Muscle of arm (tissue), 1 donor: ENCODE measurements at regions not wholly inside any gene's neighbourhood (a gene's known extent, or its start where the extent isn't known, plus 50 kb on each side); places are given as distances from the start of the nearest gene placed in this dataset.

Experiments
- DNase-seq: peaks from one replicate; pipeline ENCODE4 v3.0.0-alpha.2; 2013

DNA sequence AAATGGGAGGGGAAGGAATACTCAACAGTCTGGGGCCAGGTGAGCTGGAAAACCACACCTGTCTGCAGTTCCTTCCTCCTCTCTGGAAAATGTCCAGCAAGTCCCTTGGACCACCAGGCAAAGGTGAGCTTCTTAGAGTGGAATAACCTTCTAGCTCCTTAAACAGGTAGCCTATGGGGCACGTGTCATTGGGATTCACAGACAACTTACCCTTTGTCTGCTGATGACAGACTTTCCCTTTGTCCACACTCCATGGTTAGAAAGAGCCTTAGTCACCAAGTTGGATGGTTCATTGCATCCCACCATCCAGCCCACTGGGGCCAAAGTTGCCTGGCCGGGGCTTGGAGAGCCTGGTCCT lies 98.0 kb upstream of the ITGA6 start:
- no peak for DNase-seq

DNA sequence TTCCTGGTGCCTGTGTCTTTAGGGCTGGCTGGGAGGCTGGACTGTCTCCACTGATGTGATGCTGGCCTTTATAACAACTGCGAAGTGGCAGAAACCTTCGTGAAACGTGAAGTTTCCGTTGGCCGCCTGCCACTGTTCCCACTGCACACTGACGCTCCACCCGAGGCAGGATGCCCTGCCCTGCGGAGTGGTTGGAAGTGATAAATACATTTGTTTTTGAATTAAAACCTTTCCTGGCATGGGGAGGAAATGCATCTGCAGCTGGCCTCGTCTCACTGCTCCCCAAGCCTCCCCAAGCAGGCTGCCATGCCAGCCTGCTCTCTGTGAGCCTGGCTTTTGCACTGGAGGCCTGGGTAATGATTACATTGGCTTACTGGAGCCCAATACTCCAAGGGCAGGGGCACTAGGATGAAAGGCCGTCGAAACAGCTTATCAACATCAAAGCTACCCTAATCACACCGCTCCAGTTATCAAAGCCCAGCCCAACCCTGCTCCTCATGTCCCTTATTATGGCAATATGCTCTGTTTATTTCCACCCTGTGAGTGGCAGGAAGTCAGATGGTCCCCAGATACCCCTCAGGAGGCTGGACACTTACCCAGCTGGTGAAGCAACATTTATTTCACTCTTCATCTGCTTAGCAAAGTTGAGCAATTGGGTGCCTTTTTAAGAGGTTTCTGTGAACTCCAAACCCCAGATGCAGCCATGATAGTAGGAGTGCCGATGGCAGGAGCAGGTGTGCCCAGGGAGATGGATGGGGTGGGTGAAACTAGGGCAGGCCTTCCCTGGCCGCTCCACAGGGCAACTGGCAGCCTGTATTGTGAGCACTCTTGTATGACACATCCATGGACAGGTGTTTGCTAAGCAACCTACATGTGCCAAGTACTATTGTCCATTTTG lies 97.4 kb upstream of the ITGA6 start:
- no peak for DNase-seq

DNA sequence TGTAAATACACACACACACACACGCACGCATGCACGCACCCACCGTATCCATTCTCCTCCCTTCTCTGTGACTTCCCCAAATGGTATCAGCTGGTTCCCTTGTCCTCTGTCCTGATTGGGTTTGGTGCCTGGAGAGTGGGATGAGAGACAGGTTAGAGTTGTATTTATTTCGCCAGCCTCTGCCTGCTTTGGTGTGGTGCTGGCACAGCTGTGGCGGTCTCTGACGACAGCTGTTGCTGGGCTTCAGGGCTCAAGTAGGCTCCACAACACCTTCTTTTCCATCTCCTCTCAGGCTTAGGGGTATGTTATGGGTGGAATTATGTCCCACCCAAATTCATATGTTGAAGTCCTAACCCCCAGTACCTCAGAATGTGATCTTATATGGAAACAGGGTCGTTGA lies 94.9 kb upstream of the ITGA6 start:
- no peak for DNase-seq

DNA sequence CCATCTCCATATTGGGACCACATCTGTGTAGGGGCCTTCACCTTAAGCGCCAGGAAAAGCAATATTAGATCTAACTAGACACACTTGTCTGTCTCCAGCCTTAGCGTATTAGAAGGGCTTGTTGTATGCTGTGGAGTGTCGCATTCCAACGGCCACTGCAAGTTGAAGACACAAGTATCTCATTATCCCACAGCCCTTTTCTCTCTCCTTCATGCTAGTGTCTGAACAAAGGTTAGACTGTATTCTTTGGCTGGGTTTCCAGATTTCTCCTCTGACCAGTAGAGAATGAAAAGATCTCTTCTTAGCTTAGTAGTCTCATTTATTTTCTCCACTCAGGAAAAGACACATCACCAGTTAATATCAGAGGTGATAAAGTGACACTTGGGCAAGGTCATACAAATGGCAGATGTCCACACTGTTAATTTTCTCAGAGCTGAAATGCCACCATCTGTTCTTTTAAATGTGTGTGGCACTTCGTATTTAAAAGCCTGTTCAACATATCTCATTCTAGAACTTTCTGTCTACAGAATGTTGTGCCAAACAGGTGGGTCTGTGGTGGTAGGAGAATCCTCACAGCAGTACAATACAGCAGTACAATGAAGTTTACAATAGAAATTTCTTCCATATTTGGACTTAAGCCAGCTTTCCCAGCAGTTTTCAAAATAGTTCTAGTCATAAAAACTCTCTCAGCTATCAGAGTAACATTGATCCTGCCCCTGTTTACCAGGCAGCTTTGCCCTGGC lies 94.0 kb upstream of the ITGA6 start:
- DNase-seq: no peak

DNA sequence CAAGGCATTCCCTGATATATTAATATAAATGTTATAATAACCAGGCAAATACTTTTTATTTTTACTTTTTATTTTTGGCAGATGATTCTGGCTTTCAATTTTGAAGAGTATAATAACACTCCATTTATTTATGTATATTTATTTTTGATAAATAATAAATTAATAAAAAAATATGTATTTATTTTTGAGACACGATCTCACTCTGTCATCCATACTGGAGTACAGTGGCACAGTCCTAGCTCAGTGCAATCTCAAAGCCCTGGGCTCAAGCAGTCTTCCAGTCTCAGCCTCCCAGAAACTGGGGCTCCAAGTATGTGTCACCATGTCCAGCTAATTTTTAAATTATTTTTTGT lies 93.4 kb upstream of the ITGA6 start:
- no peak for DNase-seq

DNA sequence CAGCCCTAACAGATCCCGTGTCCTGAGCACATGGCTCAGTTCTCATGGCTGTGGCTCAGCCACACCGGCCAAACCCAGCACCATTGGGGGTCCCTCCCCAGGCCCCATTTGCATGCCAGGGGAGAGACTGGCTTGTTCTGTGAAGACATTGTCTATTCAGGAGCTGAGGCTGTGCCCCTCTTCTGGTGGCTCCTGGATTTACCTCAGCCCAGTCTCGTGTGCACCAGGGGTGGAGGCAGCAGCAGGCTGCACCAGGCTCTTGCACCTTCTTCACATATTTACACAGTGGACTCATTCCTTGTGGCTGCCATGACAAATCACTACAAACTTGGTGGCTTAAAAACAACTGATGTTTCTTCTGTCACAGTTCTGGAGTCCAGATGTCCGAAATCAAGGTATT lies 92.4 kb upstream of the ITGA6 start:
- no peak for DNase-seq

DNA sequence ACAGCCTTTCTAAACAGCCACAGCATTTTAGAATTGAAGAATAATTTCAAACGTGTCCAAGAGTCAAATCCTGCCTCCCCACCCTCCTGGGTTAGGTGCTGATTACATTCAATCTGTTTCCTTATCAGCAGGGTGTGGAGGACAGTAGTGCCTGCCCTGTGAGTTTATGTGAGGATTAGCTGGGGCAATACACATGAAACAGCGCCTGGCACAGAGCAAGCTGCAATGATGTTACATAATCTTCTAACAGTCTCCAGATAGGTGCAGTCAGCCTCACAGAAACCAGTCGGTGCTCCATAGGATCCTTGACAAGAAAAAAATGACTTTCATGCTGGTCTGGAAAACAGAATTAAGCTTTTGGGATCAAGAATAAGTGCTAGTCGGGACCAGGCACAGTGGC lies 91.7 kb upstream of the ITGA6 start:
- no peak for DNase-seq

DNA sequence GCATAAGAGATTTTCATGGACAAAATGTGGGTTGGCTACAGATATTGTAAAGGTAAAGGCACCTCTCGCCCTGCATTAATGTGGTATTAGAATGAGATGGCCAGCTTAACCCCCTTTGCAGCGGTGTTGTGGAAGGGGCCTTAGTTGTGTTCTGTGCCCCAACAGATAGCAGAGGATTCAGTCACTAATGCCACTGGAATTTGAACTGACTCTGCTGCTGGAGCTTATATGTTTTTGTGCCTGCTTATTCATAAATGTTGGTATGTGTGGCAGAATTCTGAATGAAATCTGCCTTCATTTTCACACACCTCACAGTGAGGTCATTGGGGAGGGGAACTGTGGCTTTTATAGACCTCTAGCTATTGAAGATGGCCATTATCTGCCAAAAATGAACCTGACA lies 90.7 kb upstream of the ITGA6 start:
- no peak for DNase-seq

DNA sequence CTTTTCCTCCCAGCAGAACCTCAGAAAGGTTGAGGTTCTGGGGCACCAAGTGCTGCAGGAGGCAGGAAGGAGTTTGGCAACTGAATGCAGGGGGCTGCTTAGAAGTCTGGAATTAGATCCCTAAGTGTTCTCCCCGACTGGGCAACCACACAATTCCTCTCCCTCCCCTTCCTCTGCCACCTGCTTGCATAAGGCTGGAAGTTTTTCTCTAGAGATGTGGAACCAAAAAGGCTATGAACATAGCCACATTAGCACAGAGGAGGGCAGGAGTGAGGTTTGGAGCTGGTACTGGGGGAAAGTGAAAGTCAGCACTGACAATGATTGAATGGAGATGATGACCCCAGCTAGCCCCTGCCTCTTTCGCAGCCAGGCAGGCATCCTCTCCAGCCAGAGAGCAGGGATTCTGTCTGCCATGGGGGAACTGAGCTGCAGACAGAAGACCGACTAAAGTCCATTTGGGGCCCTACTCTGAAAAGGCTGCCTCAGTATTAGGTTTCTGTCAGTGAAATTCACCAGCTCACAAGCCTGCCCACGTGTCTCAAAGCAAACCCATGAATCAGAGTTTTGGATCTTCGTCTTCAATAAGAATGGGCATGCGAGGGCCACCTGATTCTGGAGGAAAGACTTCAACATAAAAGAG lies 87.9 kb upstream of the ITGA6 start:
- no peak for DNase-seq

DNA sequence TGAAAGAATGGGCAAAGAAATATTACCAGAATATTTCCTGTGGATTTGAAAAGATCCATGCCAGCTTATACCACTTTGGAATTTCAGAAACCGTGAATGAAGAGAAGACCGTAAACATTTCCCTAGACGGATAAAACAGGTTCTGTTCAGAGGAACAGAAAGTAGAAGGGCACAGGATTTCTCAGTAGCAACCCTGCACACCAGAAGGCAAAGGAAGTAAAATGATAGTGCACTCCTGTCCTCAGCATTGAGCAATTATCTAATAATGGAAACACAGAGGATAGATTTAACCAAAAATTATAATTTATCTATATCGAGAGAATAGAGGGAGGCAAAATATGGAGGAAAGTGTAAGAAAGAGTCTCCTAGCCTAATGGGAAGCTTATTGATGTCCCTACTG lies 87.0 kb upstream of the ITGA6 start:
- no peak for DNase-seq

DNA sequence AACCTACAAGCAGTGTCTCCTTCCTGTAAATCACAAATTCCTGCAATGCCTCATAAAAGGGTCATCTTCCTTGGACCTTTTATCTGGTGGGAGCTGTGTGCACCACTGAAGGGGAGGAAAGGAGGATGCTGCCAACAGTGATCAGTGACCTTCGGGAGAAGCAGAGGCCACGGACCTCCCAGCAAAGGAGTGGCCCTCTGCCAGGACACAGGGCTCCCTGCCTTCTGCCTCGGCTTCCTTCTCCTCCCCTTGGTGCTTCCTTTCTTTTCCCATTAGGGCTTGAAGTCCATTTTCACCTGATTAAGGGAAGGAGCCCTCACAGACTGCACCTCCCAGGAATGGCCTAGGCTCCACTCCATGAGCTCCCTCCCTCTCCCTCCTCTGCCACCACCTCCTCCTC lies 85.3 kb upstream of the ITGA6 start:
- DNase-seq: no peak

DNA sequence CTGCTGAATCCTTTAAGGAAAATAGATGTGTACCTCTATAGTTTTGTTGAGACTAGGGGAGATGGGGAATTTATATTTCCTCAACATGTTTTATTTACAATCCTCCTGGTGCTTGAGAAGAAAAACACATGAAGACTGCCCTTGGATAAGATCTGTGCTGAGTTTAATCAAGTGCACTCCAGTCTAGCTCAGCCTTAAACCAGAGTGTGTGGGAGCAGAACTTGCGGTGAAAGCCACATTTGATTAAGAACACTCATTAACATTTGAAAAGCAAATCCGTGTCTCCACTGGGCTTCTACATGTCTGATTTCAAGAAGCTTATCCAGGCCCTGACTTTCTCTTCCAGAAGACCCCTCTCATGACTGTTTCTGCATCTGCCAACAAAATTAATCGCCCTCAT lies 84.8 kb upstream of the ITGA6 start:
- no peak for DNase-seq

DNA sequence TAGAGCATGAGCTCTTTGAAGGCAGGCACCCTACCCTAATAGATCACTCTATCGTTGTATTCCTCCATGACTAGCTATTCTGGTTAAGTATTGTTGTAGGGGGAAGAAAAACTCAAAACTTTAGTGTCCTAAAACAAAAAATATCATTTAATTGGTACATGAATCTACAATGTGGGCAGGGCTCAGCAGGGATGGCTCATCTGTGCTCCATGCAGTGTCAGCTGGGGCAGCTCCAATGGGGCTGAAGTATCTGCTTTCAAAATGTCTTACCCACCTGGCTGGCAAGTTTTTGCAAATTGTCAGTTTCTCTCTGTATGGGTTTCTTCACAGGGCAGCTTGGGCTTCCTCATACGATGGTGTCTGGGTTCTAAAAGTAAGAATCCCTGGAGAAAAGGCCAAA lies 83.2 kb upstream of the ITGA6 start:
- no peak for DNase-seq

DNA sequence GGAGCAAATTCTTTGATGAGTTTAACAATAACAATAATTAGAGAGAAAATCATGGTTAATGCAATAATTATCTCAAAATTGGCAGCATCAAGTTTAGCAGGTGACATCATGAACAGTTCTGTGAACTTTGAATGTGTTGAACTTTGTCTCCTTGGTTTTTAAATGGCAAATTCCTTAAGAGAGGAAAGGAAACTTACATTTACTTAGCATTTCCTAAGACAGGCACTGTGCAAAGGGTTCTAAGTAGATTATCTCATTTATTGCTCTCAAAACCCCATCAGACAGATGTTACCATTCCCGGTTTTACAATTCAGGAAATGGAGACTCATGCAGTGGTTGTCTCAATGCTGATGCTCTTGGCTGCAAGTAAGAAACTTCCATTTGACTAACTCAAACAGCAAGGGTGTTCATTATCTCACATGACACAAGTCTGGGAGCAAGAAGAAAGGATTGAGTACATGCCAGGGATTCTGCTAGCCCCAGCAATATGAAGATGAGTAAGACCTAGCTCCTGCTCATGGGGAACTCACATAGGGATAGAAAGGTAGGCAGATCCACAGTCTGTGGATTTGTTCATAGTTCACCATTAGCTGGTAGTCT lies 81.3 kb upstream of the ITGA6 start:
- no peak for DNase-seq

DNA sequence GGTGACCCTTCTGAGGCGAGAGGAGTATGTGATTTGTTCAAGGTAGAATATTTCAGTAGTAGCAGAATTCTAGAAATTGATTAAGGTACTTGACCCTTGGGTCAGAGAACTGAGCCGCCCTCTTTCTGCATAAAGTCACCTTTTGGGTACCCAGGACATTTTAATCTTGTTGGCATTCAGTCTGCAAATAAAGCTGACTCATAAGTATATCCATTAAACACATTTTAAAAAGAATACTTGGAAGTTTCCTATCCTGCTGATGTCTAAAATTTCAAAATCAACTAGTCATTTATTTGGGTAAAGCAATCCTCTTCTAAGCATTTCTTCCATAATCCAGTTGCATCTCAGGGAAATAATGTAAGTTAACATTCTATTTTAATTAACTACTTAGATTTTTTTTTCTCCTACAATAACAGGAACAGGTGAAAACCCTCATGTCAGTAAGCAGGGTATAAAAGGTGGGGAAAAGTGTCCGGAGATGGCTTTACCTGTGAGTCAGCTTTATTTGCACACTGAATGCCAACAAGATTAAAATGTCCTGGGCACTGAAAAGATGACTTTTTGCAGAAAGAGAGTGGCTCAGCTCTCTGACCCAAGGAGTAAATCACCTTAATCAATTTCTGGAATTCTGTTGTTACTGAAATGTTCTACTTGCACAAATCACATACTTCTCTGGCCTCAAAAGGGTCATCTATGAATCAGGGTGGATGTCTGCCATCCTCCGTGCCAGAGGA lies 78.7 kb upstream of the ITGA6 start:
- no peak for DNase-seq

DNA sequence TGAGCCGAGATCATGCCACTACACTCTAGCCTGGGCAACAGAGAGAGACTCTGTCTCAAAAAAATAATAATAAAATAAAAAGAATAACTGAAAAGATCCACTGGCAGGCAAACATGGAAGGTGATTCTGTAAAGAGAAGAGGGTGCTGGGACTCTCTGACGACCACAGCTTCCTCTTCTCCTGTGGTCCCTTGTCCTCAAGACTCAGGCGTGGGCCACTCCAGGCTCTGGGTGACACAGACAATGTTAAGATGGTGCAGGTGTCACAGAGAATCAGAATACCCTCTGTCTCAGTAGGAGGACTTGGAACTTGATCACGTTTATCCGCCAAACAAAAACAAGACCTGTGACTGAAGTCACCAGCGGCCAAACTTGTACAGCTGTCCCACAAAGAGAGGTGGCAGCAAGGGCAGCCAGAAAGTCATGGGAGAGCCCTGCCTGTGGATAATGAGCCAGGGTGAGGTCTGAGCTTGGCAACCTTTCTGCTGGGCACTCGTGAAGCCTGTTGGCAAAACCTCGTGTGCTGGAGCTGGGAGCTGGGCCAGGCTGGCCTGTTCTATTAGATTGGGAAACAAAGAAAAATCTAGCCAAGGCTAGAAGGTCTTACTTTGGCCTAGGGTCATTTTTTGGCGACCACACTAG lies 76.4 kb upstream of the ITGA6 start:
- peak; percentile 45 for DNase-seq

DNA sequence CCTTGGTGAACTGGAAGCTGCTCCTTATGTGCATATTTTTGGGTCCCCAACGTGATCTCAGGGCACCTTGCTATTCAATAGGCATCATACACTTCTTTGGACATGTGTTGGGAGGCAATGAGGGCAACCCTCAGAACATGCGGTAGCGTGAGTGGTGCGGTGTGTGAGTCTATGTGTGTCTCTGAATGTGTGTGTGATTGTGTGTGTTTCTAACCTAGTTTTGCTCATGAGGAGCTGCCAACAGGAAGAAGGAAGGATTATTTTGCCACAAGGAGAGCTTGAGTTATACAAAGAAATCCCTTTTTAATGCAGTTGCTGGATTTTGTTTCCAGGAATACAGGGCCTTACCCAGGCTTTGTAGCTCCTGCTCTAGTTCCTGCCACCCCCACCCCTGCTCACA lies 75.8 kb upstream of the ITGA6 start:
- no peak for DNase-seq

DNA sequence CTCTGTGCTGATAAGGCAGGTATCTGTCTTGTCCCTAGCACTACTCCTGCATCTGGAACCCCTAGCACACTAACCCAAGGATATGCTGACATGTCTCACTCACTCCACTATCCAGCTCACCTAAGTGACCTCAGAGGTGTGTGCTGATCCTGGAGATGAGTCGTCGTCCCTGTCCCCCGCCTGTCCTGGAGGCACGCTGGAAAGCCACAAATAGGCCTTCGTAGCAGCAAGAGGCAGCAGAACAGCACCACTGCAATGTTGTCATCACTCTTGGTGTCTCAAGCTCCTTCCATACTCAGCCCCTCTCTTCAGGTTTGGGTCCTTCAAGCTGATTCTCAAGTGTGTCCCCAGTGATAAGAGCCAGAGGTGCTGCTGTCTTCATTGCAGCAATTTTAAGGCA lies 73.0 kb upstream of the ITGA6 start:
- no peak for DNase-seq

DNA sequence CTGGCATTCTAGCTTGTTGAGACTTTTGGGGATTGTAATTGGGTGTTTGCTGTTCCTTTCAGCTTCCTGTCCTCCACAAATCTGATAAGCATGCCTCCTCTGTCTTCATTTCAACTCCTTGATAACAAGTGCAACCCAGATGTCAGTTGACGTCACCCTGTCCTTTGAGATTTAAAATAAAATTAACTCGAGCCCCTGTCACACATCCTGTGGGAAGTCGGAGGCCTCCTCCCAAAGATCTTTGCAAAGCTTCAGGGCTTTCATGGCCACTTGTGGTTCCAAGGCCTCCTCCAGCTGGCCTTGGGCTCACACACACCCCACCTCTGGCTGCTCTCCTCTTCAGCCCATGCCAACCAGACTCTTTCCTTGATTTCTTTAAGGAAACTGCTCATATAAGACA lies 69.9 kb upstream of the ITGA6 start:
- no peak for DNase-seq

DNA sequence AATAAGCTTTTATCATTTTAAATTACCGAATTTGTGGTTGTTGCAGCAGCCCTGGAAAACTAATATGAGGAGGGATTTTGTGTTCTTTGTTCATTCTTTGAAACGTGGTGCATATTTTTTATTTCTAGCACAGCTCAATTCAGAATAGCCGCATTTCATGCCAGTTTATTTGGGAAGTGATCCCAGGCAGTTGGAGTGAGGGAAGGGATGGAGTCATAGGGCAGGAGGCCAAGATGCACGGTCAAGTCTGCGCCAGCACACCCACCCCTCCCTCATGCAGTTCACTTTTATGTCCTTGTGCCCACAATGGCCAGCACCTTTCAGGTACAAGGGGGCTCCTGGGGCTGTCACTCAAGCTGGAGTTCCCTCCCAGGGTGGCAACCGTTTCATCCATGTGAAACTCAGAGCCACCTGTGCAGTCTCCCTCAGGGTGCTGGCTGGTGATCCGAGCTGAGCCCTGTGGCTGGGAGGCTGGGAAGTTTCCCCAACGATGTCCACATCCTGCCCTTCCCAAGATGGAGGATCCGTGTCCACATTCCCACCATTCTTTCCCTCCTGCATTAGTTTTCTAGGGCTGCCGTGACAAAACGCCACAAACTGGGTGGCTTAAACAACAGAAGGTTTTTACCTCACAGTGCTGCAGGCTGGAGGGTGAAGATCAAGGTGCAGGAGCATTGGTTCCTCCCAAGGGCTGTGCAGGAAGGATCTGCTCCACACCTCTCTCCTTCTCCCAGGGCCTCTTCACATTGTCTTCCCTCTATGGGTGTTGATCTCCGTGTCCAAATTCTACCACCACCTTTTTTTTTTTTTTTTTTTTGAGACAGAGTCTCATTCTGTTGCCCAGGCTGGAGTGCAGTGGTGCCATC lies 68.5 kb upstream of the ITGA6 start:
- DNase-seq: peak; percentile 78

DNA sequence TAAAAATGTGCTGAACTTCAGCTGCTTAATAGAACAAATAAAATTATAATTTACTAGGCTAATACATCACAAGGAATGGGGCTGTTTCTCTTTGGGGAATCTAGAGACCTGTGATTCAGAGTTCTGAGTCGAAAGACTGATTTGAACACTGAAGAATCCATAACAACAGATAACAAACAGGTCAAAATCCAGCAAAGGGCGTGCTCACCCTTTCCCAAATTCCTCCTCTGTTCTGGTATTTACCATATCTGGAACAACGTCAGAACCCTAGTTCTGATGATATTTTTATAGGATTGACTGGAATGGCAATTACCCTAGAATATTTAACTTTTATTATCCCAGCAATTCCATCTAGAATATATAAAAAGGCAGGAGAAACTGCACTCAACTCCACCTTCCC lies 66.0 kb upstream of the ITGA6 start:
- no peak for DNase-seq
